BJ (cell line): ENCODE measurements at regions not wholly inside any gene's neighbourhood (a gene's known extent, or its start where the extent isn't known, plus 50 kb on each side); places are given as distances from the start of the nearest gene placed in this dataset.
A peak's percentile ranks its signal among the peaks of the same experiment; 100 is the strongest.

Experiments
- CTCF ChIA-PET: fragments of 350-600 bp; formaldehyde crosslinking; extraction: SDS; loops from one replicate; lab custom pipeline; 2021; ENCODE audit warnings: antibody characterized with exemption, inconsistent platforms; lab: Yijun Ruan, JAX
- POLR2A ChIA-PET: fragments of 300-600 bp; sonication (Branson Sonifier 250); formaldehyde crosslinking; extraction: SDS; loops from one replicate; lab custom pipeline; 2021; ENCODE audit warnings: antibody characterized with exemption; lab: Charles Lee
- DNase-seq: peaks from one replicate; pipeline ENCODE4 v3.0.0-alpha.2; 2011; ENCODE audit warnings: low read depth
- H3K27me3 ChIP-seq: 2 replicates; pipeline ENCODE4 v1.6.0; 2011; ENCODE audit warnings: low read length; ENCODE audit not compliant: control insufficient read depth, insufficient read depth
- H3K36me3 ChIP-seq: 2 replicates; pipeline ENCODE4 v1.5.1; 2011; ENCODE audit warnings: low read length; ENCODE audit not compliant: control insufficient read depth, insufficient read depth
- H3K4me3 ChIP-seq: 2 replicates; pipeline ENCODE4 v1.5.1; 2011; ENCODE audit warnings: low read depth, mild to moderate bottlenecking, control low read depth, low read length
- CTCF ChIP-seq: IDR thresholded peaks from 2 replicates; pipeline ENCODE4 v1.5.1; 2011; ENCODE audit warnings: low read depth, mild to moderate bottlenecking, control low read depth, inconsistent platforms, low read length, moderate library complexity; ENCODE audit not compliant: insufficient read depth

DNA sequence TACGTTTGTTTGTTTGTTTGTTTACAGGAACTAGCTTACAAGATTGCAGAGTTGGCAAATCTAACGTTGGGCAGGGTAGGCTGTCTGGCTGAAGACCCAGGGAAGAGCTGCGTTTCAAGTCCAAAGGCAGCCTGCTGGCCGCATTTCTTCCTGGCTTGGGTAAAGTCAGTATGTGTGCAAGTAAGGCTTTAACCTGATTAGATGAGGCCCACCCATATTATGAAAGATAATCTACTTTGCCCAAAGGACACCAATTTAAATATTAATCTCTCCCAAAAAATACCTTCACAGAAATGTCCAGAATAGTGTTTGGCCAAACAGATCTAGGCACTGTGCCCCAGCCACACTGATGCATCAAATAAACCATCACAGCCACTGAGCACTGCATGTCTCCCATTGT, 228.9 kb upstream of the HABP2 start:
- CTCF ChIA-PET: interaction anchor here (0.8 kb wide), 1 partner anchor 550 kb away, joined by 3 read pairs; no protein-coding TSS in a partner anchor

DNA sequence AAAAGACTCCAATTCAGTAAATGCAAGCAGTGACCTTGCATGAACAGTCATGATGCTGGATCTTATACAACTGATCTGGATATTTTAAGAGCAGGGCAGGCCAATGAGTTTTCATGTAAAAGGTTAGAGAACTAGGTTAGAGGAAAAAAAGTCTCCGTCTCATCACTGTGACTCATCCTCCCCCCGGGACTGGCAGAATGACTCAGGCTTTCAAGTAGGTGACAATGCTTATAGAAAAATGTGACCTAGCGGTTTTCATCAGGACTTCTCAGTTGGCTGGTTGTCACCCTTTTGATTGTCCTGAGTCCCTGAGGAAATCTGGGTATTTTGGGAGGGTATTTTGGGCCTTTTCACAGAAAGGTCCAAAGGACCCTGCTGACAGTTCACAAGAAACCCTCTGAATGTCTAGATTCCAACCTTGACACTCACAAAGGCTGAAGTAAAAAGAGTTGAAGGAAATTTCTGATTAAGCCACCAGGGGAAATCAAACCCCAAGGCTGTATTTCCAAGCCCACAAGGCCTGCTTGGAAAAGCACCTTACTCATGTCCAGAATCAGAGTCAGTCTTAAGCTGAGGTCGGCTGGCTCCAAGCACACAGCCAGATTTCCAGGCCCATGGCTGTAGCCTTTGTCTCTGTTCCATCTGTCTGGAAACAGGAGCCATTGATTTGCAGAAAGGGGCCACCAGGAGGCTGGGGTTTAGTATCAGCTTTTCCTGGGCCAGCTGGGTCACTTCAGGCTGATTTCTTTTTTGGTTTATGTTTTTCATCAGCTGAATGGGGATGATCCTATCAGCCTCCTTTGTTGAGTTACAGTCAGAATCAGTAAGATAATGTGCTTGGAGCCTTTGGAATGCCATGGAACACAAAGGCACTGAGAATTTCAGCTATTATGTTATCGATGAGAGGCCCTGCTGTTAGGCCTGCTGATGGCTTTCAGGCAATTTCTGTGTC, 226.4 kb upstream of the HABP2 start:
- TF ChIP-seq CTCF: peak; percentile 39; the same call in 1 of the 2 replicates
- Histone ChIP-seq H3K4me3 (no peak overlapping the region), H3K27me3 (no peaks in the 10 kb centered on the region), H3K36me3 (no peaks in the 10 kb centered on the region)
- ChIA-PET CTCF (interaction anchor here (0.9 to 1.7 kb wide), 4 partner anchors 8 to 18 kb away, joined by 4 to 7 read pairs (median 4); no protein-coding TSS in a partner anchor), POLR2A (no interaction called here)
- peak; percentile 83 for DNase-seq

More for the DNA sequence above, 228.9 kb upstream of the HABP2 start:
- no peak for TF ChIP-seq CTCF
- Histone ChIP-seq H3K4me3 (no peak overlapping the region), H3K36me3 (no peaks in the 10 kb centered on the region), H3K27me3 (no peaks in the 10 kb centered on the region)
- no peak for DNase-seq
- POLR2A ChIA-PET: no interaction called here

DNA sequence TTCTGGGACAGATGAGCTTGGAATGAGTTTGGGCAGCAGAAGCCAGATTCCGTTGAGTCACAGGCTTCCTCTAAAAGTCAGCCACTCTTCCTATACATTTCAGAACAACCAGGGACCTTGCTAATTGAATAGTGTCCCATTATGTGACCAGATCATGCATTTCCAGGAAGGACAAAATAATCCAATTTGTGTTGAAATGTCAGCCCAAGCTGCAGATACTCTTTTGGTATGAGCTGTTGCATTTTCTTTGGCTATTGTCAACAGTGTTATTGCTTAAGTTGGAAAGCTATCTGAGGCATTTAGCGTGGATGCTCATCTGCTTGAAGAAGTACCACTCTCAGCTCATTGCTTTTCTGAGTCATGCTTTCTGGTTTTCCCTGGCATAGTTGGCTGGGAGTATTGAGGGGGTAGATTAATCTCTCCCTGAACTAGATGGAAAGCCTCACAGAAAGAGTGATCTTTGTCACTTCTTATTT, 223.7 kb upstream of the HABP2 start:
- TF ChIP-seq CTCF: no peak
- Histone ChIP-seq H3K4me3 (no peak overlapping the region), H3K27me3 (peaks cover 2% of the 10 kb centered on the region; the same call in 1 of the 2 replicates), H3K36me3 (no peaks in the 10 kb centered on the region)
- POLR2A ChIA-PET: interaction anchor here (1.1 kb wide), 1 partner anchor 32 kb away, joined by 3 read pairs; no protein-coding TSS in a partner anchor
- peak; percentile 68 for DNase-seq
- CTCF ChIA-PET: interaction anchor here (0.6 to 1.3 kb wide), 6 partner anchors 10 to 1158 kb away, joined by 3 to 6 read pairs (median 3); no protein-coding TSS in a partner anchor

GRCh38 chr10:113331961-113332360, 220.9 kb upstream of the HABP2 start:
- Histone ChIP-seq H3K27me3 (peaks cover 2% of the 10 kb centered on the region; the same call in 1 of the 2 replicates), H3K4me3 (no peak overlapping the region), H3K36me3 (no peaks in the 10 kb centered on the region)
- POLR2A ChIA-PET: no interaction called here
- CTCF ChIA-PET: no interaction called here
- DNase-seq: no peak
- TF ChIP-seq CTCF: no peak

GRCh38 chr10:113333313-113333712, 219.5 kb upstream of the HABP2 start:
- Histone ChIP-seq H3K36me3 (no peaks in the 10 kb centered on the region), H3K27me3 (peaks cover 2% of the 10 kb centered on the region; the same call in 1 of the 2 replicates), H3K4me3 (no peak overlapping the region)
- CTCF ChIA-PET: no interaction called here
- TF ChIP-seq CTCF: no peak
- no peak for DNase-seq
- POLR2A ChIA-PET: no interaction called here
